ENCODE measurements at regions not wholly inside any gene's neighbourhood (a gene's known extent, or its start where the extent isn't known, plus 50 kb on each side); places are given as distances from the start of the nearest gene placed in this dataset.

- Histone ChIP-seq H3K9me3 (ENCODE audit: control insufficient read depth in 3 of 3, low read length in 3 of 3) (no peaks in the 10 kb centered on the region), H3K36me3 (ENCODE audit: control insufficient read depth in 3 of 3, insufficient read depth in 3 of 3, low read length in 3 of 3) (no peaks in the 10 kb centered on the region), H3K4me1 (ENCODE audit: control insufficient read depth in 3 of 3, insufficient read depth in 3 of 3, low read length in 3 of 3) (no peaks in the 10 kb centered on the region), H3K9ac (ENCODE audit: low read depth in 1 of 3, low read length in 3 of 3) (no peak overlapping the region), H3K27ac (ENCODE audit: low read depth, low read length) (no peak overlapping the region), H3K4me3 (ENCODE audit: low read length in 3 of 3) (no peak overlapping the region), H3K27me3 (ENCODE audit: control insufficient read depth in 3 of 3, insufficient read depth in 3 of 3, low read length in 3 of 3) (no peaks in the 10 kb centered on the region)
Measured at GRCh38 chr5:8327016-8327415, 458.1 kb downstream of the MTRR start.

DNA sequence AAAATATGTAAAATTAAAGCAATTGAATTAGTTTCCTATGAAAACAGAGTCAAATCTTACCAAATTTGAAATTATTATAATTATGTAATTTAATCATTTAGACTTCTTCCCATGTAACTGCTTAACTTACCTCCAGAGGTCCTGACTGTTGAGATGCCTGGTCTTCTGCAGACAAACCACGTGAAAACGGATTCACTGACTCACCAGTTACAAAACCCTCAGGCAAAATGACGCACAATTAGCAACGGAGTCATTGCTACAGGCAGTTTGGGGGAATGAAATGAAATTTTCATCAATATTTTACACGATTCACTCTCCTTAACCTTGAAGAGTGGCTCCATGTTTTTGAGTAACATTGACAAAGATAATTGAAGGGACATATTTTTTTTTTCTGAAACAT, 460.8 kb downstream of the MTRR start:
- Histone ChIP-seq H3K4me1 (ENCODE audit: control insufficient read depth in 3 of 3, insufficient read depth in 3 of 3, low read length in 3 of 3) (no peaks in the 10 kb centered on the region), H3K27me3 (ENCODE audit: control insufficient read depth in 3 of 3, insufficient read depth in 3 of 3, low read length in 3 of 3) (no peaks in the 10 kb centered on the region), H3K9ac (ENCODE audit: low read depth in 1 of 3, low read length in 3 of 3) (no peak overlapping the region), H3K4me3 (ENCODE audit: low read length in 3 of 3) (no peak overlapping the region), H3K9me3 (ENCODE audit: control insufficient read depth in 3 of 3, low read length in 3 of 3) (peaks cover 0 to 5% (median 0%) of the 10 kb centered on the region in 3 donors), H3K36me3 (ENCODE audit: control insufficient read depth in 3 of 3, insufficient read depth in 3 of 3, low read length in 3 of 3) (no peaks in the 10 kb centered on the region), H3K27ac (ENCODE audit: low read depth, low read length) (no peak overlapping the region)

- H3K9ac ChIP-seq (ENCODE audit: low read depth in 1 of 3, low read length in 3 of 3), result no peak overlapping the region
- H3K27me3 ChIP-seq (ENCODE audit: control insufficient read depth in 3 of 3, insufficient read depth in 3 of 3, low read length in 3 of 3), result no peaks in the 10 kb centered on the region
- peaks cover 0 to 5% (median 0%) of the 10 kb centered on the region in 3 donors for H3K9me3 ChIP-seq (ENCODE audit: control insufficient read depth in 3 of 3, low read length in 3 of 3)
Measured at GRCh38 chr5:8332666-8333445, 463.9 kb downstream of the MTRR start.

GRCh38 chr5:8333485-8333884, 464.5 kb downstream of the MTRR start:
- Histone ChIP-seq H3K4me1 (ENCODE audit: control insufficient read depth in 3 of 3, insufficient read depth in 3 of 3, low read length in 3 of 3) (no peaks in the 10 kb centered on the region), H3K27me3 (ENCODE audit: control insufficient read depth in 3 of 3, insufficient read depth in 3 of 3, low read length in 3 of 3) (no peaks in the 10 kb centered on the region), H3K4me3 (ENCODE audit: low read length in 3 of 3) (no peak overlapping the region), H3K9me3 (ENCODE audit: control insufficient read depth in 3 of 3, low read length in 3 of 3) (peaks cover 0 to 5% (median 0%) of the 10 kb centered on the region in 3 donors), H3K9ac (ENCODE audit: low read depth in 1 of 3, low read length in 3 of 3) (no peak overlapping the region), H3K36me3 (ENCODE audit: control insufficient read depth in 3 of 3, insufficient read depth in 3 of 3, low read length in 3 of 3) (no peaks in the 10 kb centered on the region), H3K27ac (ENCODE audit: low read depth, low read length) (no peak overlapping the region)

More at GRCh38 chr5:8332666-8333445, 463.9 kb downstream of the MTRR start:
- H3K27ac ChIP-seq (ENCODE audit: low read depth, low read length), result no peak overlapping the region
- H3K4me1 ChIP-seq (ENCODE audit: control insufficient read depth in 3 of 3, insufficient read depth in 3 of 3, low read length in 3 of 3), result no peaks in the 10 kb centered on the region
- no peaks in the 10 kb centered on the region for H3K36me3 ChIP-seq (ENCODE audit: control insufficient read depth in 3 of 3, insufficient read depth in 3 of 3, low read length in 3 of 3)
- H3K4me3 ChIP-seq (ENCODE audit: low read length in 3 of 3), result no peak overlapping the region

DNA sequence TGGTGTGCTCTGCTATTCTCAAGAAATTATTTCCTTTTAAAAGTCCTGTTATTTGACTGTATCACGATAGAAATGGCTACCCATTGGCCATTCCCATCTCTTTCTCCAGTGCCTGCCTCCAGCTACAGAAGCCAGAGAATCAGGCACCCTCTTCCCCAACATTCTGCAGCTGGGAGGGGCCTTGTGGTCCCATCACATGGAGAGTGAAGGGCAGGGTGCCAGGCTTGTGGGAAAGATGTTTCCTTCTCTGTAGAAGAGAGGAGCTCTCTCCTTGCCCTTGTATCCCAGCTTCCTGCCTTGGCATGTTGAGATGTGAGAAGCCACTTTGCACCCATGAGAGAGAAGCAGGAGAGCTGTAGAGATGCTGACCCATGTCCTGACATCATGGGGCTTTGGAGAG, 465.0 kb downstream of the MTRR start:
- Histone ChIP-seq H3K4me3 (ENCODE audit: low read length in 3 of 3) (no peak overlapping the region), H3K36me3 (ENCODE audit: control insufficient read depth in 3 of 3, insufficient read depth in 3 of 3, low read length in 3 of 3) (no peaks in the 10 kb centered on the region), H3K9me3 (ENCODE audit: control insufficient read depth in 3 of 3, low read length in 3 of 3) (peaks cover 0 to 5% (median 0%) of the 10 kb centered on the region in 3 donors), H3K9ac (ENCODE audit: low read depth in 1 of 3, low read length in 3 of 3) (no peak overlapping the region), H3K27ac (ENCODE audit: low read depth, low read length) (no peak overlapping the region), H3K4me1 (ENCODE audit: control insufficient read depth in 3 of 3, insufficient read depth in 3 of 3, low read length in 3 of 3) (no peaks in the 10 kb centered on the region), H3K27me3 (ENCODE audit: control insufficient read depth in 3 of 3, insufficient read depth in 3 of 3, low read length in 3 of 3) (no peaks in the 10 kb centered on the region)

DNA sequence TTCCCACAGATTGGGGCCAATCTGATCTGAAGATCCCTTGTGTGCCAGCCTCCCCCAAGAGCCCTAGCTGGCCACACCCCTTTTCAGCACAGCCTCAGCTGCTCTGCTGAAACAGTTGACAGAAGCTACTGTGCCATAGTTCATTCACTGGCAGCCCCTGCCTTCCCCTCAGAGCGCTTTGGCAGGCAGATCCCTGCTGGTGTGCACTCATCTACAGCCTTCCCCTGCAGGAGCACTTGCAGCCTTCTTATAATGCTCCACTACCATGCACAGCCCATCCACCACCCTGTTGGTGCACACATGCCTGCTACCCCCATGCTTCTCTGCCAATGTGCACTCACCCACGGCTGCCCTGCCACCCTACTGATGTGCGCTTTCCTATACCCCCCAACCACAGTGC, 471.3 kb downstream of the MTRR start:
- no peak overlapping the region for H3K27ac ChIP-seq (ENCODE audit: low read depth, low read length)
- H3K36me3 ChIP-seq (ENCODE audit: control insufficient read depth in 3 of 3, insufficient read depth in 3 of 3, low read length in 3 of 3), result no peaks in the 10 kb centered on the region
- no peak overlapping the region for H3K9ac ChIP-seq (ENCODE audit: low read depth in 1 of 3, low read length in 3 of 3)

DNA sequence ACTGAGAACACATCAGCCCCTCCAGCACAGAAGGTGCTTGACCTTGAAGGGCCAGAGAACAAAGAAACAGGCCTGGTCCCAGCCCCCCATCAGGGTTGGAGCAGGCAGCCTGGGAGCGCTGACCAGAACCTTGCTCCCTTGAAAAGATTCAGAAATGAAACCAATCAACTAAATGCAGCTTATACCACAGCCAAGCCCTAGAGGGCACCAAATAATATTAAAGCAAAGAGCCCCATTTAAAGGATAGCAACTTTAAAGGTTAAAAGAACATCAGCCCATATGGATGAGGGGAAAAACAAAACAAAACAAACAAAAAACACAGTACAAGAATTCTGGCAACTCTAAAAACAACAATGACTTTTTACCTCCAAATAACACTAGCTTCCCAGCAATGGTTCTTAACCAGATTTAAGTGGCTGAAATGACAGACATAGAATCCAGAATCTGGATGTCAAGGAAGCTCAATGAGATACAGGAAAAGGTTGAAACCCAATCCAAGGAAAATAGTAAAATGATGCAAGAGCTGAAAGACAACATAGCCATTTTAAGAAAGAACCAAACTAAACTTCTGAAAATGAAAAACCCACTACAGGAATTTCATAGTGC, 471.9 kb downstream of the MTRR start:
- no peaks in the 10 kb centered on the region for H3K27me3 ChIP-seq (ENCODE audit: control insufficient read depth in 3 of 3, insufficient read depth in 3 of 3, low read length in 3 of 3)
- no peaks in the 10 kb centered on the region for H3K4me1 ChIP-seq (ENCODE audit: control insufficient read depth in 3 of 3, insufficient read depth in 3 of 3, low read length in 3 of 3)
- no peak overlapping the region for H3K27ac ChIP-seq (ENCODE audit: low read depth, low read length)
- no peaks in the 10 kb centered on the region for H3K9me3 ChIP-seq (ENCODE audit: control insufficient read depth in 3 of 3, low read length in 3 of 3)
- no peaks in the 10 kb centered on the region for H3K36me3 ChIP-seq (ENCODE audit: control insufficient read depth in 3 of 3, insufficient read depth in 3 of 3, low read length in 3 of 3)
- H3K9ac ChIP-seq (ENCODE audit: low read depth in 1 of 3, low read length in 3 of 3), result no peak overlapping the region
- H3K4me3 ChIP-seq (ENCODE audit: low read length in 3 of 3), result no peak overlapping the region

More for the DNA sequence above, 471.3 kb downstream of the MTRR start:
- Histone ChIP-seq H3K9me3 (ENCODE audit: control insufficient read depth in 3 of 3, low read length in 3 of 3) (no peaks in the 10 kb centered on the region), H3K4me3 (ENCODE audit: low read length in 3 of 3) (no peak overlapping the region), H3K4me1 (ENCODE audit: control insufficient read depth in 3 of 3, insufficient read depth in 3 of 3, low read length in 3 of 3) (no peaks in the 10 kb centered on the region), H3K27me3 (ENCODE audit: control insufficient read depth in 3 of 3, insufficient read depth in 3 of 3, low read length in 3 of 3) (no peaks in the 10 kb centered on the region)

GRCh38 chr5:8341406-8341805, 472.5 kb downstream of the MTRR start:
- H3K27ac ChIP-seq (ENCODE audit: low read depth, low read length), result no peak overlapping the region
- H3K4me1 ChIP-seq (ENCODE audit: control insufficient read depth in 3 of 3, insufficient read depth in 3 of 3, low read length in 3 of 3), result no peaks in the 10 kb centered on the region
- H3K9ac ChIP-seq (ENCODE audit: low read depth in 1 of 3, low read length in 3 of 3), result no peak overlapping the region
- H3K9me3 ChIP-seq (ENCODE audit: control insufficient read depth in 3 of 3, low read length in 3 of 3), result no peaks in the 10 kb centered on the region
- H3K27me3 ChIP-seq (ENCODE audit: control insufficient read depth in 3 of 3, insufficient read depth in 3 of 3, low read length in 3 of 3), result no peaks in the 10 kb centered on the region
- H3K36me3 ChIP-seq (ENCODE audit: control insufficient read depth in 3 of 3, insufficient read depth in 3 of 3, low read length in 3 of 3), result no peaks in the 10 kb centered on the region
- H3K4me3 ChIP-seq (ENCODE audit: low read length in 3 of 3), result no peak overlapping the region

- Histone ChIP-seq H3K27ac (ENCODE audit: low read depth, low read length) (no peak overlapping the region), H3K4me1 (ENCODE audit: control insufficient read depth in 3 of 3, insufficient read depth in 3 of 3, low read length in 3 of 3) (no peaks in the 10 kb centered on the region), H3K4me3 (ENCODE audit: low read length in 3 of 3) (no peak overlapping the region), H3K36me3 (ENCODE audit: control insufficient read depth in 3 of 3, insufficient read depth in 3 of 3, low read length in 3 of 3) (no peaks in the 10 kb centered on the region), H3K9ac (ENCODE audit: low read depth in 1 of 3, low read length in 3 of 3) (no peak overlapping the region), H3K27me3 (ENCODE audit: control insufficient read depth in 3 of 3, insufficient read depth in 3 of 3, low read length in 3 of 3) (no peaks in the 10 kb centered on the region), H3K9me3 (ENCODE audit: control insufficient read depth in 3 of 3, low read length in 3 of 3) (peaks cover 0 to 2% (median 0%) of the 10 kb centered on the region in 3 donors)
Measured at GRCh38 chr5:8347984-8348383, 479.0 kb downstream of the MTRR start.

- peaks cover 0 to 2% (median 0%) of the 10 kb centered on the region in 3 donors for H3K9me3 ChIP-seq (ENCODE audit: control insufficient read depth in 3 of 3, low read length in 3 of 3)
- H3K9ac ChIP-seq (ENCODE audit: low read depth in 1 of 3, low read length in 3 of 3), result no peak overlapping the region
- H3K4me1 ChIP-seq (ENCODE audit: control insufficient read depth in 3 of 3, insufficient read depth in 3 of 3, low read length in 3 of 3), result no peaks in the 10 kb centered on the region
- H3K27ac ChIP-seq (ENCODE audit: low read depth, low read length), result no peak overlapping the region
- no peaks in the 10 kb centered on the region for H3K36me3 ChIP-seq (ENCODE audit: control insufficient read depth in 3 of 3, insufficient read depth in 3 of 3, low read length in 3 of 3)
- no peak overlapping the region for H3K4me3 ChIP-seq (ENCODE audit: low read length in 3 of 3)
- H3K27me3 ChIP-seq (ENCODE audit: control insufficient read depth in 3 of 3, insufficient read depth in 3 of 3, low read length in 3 of 3), result no peaks in the 10 kb centered on the region
Measured at GRCh38 chr5:8349855-8350254, 480.9 kb downstream of the MTRR start.

All from skeletal muscle tissue (tissue), 3 donors.